Embryonic facial prominence (tissue), 1 donor: ENCODE measurements at regions not wholly inside any gene's neighbourhood (a gene's known extent, or its start where the extent isn't known, plus 50 kb on each side); places are given as distances from the start of the nearest gene placed in this dataset.

Source experiments
- DNase-seq: peaks from one replicate; pipeline ENCODE4 v3.0.0-alpha.2; 2016; ENCODE audit errors: extremely low spot score

GRCh38 chr3:135473449-135473848, 492.1 kb upstream of the PPP2R3A start:
- no peak for DNase-seq

DNA sequence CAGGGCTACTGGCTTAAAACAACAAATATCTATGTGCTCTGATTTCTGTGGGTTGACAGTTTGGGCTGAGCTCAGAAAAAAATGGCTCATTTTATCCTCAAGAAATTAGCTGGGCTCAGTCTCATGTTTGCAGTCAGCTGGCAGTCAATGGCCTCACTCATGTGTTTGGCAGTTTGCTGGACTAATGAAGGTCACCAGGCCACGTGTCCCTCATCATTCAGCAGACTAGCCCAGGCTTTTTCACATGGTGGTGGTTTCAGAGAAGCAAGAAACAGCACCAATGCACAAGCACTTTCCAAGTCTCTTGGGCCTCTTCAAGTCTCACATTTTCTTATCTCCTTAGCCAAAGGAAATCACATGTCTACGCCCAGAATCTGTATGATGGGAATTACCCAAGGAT, 478.3 kb upstream of the PPP2R3A start:
- no peak for DNase-seq

- DNase-seq, result no peak
Observed at GRCh38 chr3:135490219-135490915, 475.2 kb upstream of the PPP2R3A start.

DNA sequence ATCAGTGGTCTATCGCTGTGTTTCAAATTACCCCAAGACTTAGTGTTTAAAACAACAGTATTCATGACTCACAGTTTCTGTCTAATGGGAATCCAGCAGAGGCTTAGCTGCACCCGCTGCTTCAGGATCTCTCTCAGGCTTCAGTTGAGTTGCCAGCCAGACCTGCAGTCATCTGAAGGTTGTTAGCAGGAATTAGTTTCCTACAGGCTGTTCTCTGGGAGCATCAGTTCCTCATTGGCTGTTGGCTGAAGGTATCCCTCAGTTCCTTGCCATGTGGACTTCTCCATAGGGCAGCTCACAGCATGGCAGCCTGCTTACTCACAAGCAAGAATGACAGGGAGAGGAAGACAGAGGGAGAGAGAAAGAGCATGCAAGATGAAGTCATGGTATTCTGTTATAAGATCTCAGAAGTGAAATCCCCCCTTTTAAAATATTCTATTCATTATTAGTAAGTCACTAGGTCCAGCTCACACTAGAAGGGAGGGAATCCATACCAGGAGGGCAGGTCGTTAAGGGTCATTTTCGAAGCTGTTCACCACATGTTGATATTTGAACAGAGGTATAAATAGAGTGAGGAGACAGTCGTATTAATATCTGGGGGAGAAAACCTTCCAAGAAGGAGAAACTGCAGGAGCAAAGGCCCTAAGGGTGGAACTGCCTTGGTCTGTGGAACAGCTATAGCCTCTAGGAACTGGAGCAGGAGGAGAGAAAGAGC, 473.9 kb upstream of the PPP2R3A start:
- DNase-seq, result no peak

GRCh38 chr3:135495891-135496290, 469.6 kb upstream of the PPP2R3A start:
- no peak for DNase-seq

- no peak for DNase-seq
Observed at GRCh38 chr3:135497979-135498378, 467.5 kb upstream of the PPP2R3A start.

GRCh38 chr3:135499426-135499825, 466.1 kb upstream of the PPP2R3A start:
- no peak for DNase-seq

GRCh38 chr3:135500034-135500433, 465.5 kb upstream of the PPP2R3A start:
- no peak for DNase-seq

GRCh38 chr3:135503065-135503759, 462.3 kb upstream of the PPP2R3A start:
- no peak for DNase-seq

GRCh38 chr3:135503760-135504686, 461.5 kb upstream of the PPP2R3A start:
- peak; percentile 23 for DNase-seq

GRCh38 chr3:135513106-135514059, 452.1 kb upstream of the PPP2R3A start:
- DNase-seq, result no peak

DNA sequence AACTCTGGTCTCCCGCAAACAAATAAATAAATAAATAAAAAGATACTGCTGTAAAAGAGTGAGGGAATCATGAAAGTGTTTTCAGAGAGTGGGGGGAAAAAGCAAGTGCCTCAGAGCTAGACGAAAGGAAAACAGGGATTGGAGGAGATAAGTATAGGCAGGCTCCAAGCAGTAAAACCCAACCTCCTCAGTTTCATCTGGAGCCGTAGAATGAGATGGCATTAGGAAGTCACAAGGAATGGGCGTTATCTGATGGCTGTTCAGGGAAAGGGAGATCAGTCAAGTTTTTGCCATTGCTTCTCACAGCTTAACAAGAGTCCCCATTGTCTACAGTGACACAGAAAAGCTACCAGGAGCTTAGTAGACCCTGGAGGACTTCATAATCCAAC, 451.5 kb upstream of the PPP2R3A start:
- DNase-seq, result no peak

DNA sequence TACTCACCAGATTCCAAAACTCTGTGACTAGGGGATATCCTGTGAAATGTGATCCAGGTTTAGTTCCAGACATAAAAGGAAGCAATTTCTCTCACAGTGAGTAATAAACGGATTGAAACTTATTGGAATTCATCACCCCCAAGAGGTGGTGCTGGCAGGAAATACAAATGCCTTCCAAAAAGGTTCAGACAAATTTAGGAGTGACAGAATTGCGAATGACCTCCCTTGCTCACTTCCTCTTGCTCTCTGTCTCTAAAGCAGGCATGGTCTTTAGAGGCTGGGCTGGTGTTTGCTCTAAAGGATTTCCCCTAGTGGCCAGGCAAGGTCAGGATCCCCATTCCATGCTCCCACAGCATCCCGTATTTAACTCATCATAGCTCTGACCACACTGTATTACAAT, 449.4 kb upstream of the PPP2R3A start:
- no peak for DNase-seq

- peak; percentile 6 for DNase-seq
Observed at GRCh38 chr3:135528413-135529015, 437.0 kb upstream of the PPP2R3A start.

GRCh38 chr3:135532021-135532420, 433.5 kb upstream of the PPP2R3A start:
- DNase-seq, result no peak

- no peak for DNase-seq
Observed at GRCh38 chr3:135538123-135538522, 427.4 kb upstream of the PPP2R3A start.

DNA sequence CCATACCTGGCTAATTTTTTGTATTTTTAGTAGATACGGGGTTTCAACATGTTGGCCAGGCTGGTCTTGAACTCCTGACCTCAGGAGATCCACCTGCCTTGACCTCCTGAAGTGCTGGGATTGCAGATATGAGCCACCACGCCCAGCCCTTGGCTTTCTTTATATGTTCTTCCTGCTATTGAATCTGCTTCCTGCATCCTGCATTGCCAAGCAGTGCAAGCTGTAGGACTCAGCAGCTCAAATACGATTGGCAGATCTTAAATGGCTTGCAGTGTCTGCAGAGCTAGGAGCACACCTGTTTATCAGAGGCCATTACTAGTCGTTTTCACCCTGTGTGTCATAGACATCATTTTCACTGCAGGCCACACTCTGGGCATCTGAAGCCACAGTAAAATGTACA, 426.2 kb upstream of the PPP2R3A start:
- no peak for DNase-seq

DNA sequence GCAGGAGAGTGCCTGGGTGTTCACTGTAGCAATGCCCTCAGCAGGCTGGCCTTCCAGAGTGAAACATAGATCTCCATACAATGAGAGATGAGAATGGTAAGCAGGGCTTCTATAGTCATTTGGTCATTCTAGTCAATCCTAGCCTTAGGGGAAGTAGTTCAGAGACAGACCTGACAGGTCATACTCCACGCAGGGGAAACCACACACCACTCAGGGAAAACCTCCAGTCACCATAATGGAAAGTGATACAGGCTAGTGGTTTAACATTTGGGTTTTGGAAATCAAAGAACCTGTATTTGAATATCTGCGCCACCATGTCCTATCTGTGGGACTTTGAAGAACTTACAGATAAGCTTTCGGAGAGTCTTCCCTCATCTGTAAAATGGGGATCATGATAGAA, 425.7 kb upstream of the PPP2R3A start:
- DNase-seq, result no peak

- DNase-seq, result no peak
Observed at GRCh38 chr3:135549928-135550494, 415.5 kb upstream of the PPP2R3A start.

DNA sequence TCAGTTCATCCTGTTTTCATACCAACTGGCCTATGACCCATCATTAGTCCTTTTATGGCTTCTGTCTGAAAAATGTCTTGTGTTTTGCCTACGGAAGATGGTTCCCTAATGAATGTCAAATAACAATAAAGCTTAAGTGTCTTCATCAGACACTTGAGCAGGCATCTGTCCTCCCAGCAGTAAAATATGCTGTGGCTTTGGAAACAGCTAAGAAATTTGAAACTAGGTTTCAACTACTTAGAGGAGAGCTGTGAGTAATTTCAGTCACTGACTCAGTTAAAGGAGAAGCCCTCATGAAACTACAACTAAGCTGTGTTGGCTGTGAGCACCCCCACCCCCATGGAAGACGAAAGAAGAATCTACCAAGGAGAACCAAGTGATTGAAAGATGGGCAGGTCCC, 409.4 kb upstream of the PPP2R3A start:
- DNase-seq, result no peak
